IMR-90 (cell line): ENCODE measurements at regions not wholly inside any gene's neighbourhood (a gene's known extent, or its start where the extent isn't known, plus 50 kb on each side); places are given as distances from the start of the nearest gene placed in this dataset.

Experiments
- ATAC-seq: fragments of 200-7000 bp; cut with Tn5 transposase; 2 replicates; pipeline ENCODE4 v1.9.1; 2020; ENCODE audit warnings: low read depth, mild to moderate bottlenecking, moderate library complexity
- BruUV-seq: library from RNA; stranded (reverse); fragments of 400-500 nt; replicated peaks from 2 replicates; lab custom pipeline; 2021; lab: Mats Ljungman, UMichigan
- CTCF ChIA-PET: fragments of 300-600 bp; formaldehyde crosslinking; extraction: SDS; loops from one replicate; lab custom pipeline; 2021; ENCODE audit warnings: antibody characterized with exemption; lab: Yijun Ruan, JAX
- POLR2A ChIA-PET: fragments of 300-600 bp; sonication (Branson Sonifier 250); formaldehyde crosslinking; loops from one replicate; lab custom pipeline; 2022; ENCODE audit warnings: antibody characterized with exemption; ENCODE audit not compliant: unreplicated experiment; lab: Charles Lee
- DNase-seq: peaks from one replicate; pipeline ENCODE4 v3.0.0; 2013
- H2AFZ ChIP-seq: replicated peaks from 2 replicates; pipeline ENCODE3; 2013; ENCODE audit warnings: low read length, mild to moderate bottlenecking; ENCODE audit not compliant: poor library complexity
- H2AK5ac ChIP-seq: 2 replicates; pipeline ENCODE4 v1.6.1; 2013; ENCODE audit warnings: low read depth, low read length, inconsistent platforms
- H2AK9ac ChIP-seq: replicated peaks from 2 replicates; pipeline ENCODE3; 2013; ENCODE audit warnings: mild to moderate bottlenecking, low read depth, low read length, moderate library complexity; ENCODE audit not compliant: poor library complexity
- H2BK120ac ChIP-seq: 2 replicates; pipeline ENCODE4 v1.6.1; 2013; ENCODE audit warnings: low read depth, low read length, inconsistent platforms
- H2BK15ac ChIP-seq: 3 replicates; pipeline ENCODE4 v1.6.1; 2013; ENCODE audit warnings: low read depth, low read length, inconsistent platforms
- H2BK20ac ChIP-seq: 2 replicates; pipeline ENCODE4 v1.6.1; 2013; ENCODE audit warnings: low read depth, mild to moderate bottlenecking, inconsistent platforms, low read length, moderate library complexity
- H2BK5ac ChIP-seq: 2 replicates; pipeline ENCODE4 v1.6.1; 2013; ENCODE audit warnings: mild to moderate bottlenecking, low read depth, low read length, inconsistent platforms; ENCODE audit not compliant: poor library complexity, severe bottlenecking
- H3K14ac ChIP-seq: replicated peaks from 2 replicates; pipeline ENCODE4 v1.6.1; 2013; ENCODE audit warnings: low read depth, low read length, inconsistent platforms
- H3K18ac ChIP-seq: 2 replicates; pipeline ENCODE4 v1.6.1; 2013; ENCODE audit warnings: low read depth, low read length, control low read depth
- H3K23ac ChIP-seq: 2 replicates; pipeline ENCODE4 v1.6.1; 2013; ENCODE audit warnings: low read depth, low read length, inconsistent platforms
- H3K27ac ChIP-seq: 2 replicates; pipeline ENCODE4 v1.5.1; 2013; ENCODE audit warnings: mild to moderate bottlenecking, control low read depth, low read length; ENCODE audit not compliant: insufficient read depth
- H3K27me3 ChIP-seq: 2 replicates; pipeline ENCODE4 v1.6.1; 2013; ENCODE audit warnings: low read length; ENCODE audit not compliant: control insufficient read depth, insufficient read depth
- H3K36me3 ChIP-seq: 2 replicates; pipeline ENCODE4 v1.6.1; 2013; ENCODE audit warnings: low read length, mixed read lengths; ENCODE audit not compliant: control insufficient read depth, insufficient read depth
- H3K4ac ChIP-seq: 2 replicates; pipeline ENCODE4 v1.6.1; 2013; ENCODE audit warnings: low read depth, low read length, inconsistent platforms
- H3K4me1 ChIP-seq: 2 replicates; pipeline ENCODE4 v1.6.1; 2013; ENCODE audit warnings: low read length, mixed read lengths; ENCODE audit not compliant: control insufficient read depth, insufficient read depth
- H3K4me2 ChIP-seq: 2 replicates; pipeline ENCODE4 v1.6.1; 2013; ENCODE audit warnings: low read depth, mild to moderate bottlenecking, control low read depth, low read length, moderate library complexity
- H3K4me3 ChIP-seq: 2 replicates; pipeline ENCODE4 v1.5.1; 2013; ENCODE audit warnings: low read depth, mild to moderate bottlenecking, control low read depth, low read length, moderate library complexity; ENCODE audit not compliant: insufficient read depth
- H3K56ac ChIP-seq: 2 replicates; pipeline ENCODE4 v1.6.1; 2013; ENCODE audit warnings: low read length, inconsistent platforms; ENCODE audit not compliant: insufficient read depth; ENCODE audit errors: extremely low read depth
- H3K79me1 ChIP-seq, 2 experiments: 2 replicates each; pipeline ENCODE4 v1.6.1; 2013; ENCODE audit warnings: low read length in 2 of 2, inconsistent platforms in 1 of 2, low read depth in 1 of 2
- H3K9ac ChIP-seq: 2 replicates; pipeline ENCODE4 v1.6.1; 2013; ENCODE audit warnings: low read depth, low read length, control low read depth
- H3K9me1 ChIP-seq: 2 replicates; pipeline ENCODE4 v1.6.1; 2013; ENCODE audit warnings: low read length, inconsistent platforms; ENCODE audit not compliant: insufficient read depth
- H3K9me3 ChIP-seq: 2 replicates; pipeline ENCODE4 v1.6.1; 2013; ENCODE audit warnings: low read length; ENCODE audit not compliant: control insufficient read depth, insufficient read depth
- H4K20me1 ChIP-seq: 2 replicates; pipeline ENCODE4 v1.6.1; 2013; ENCODE audit warnings: low read length, inconsistent platforms; ENCODE audit not compliant: insufficient read depth
- H4K5ac ChIP-seq: 2 replicates; pipeline ENCODE4 v1.6.1; 2013; ENCODE audit warnings: mild to moderate bottlenecking, low read depth, low read length, control low read depth
- H4K8ac ChIP-seq, 2 experiments: 2 replicates each; pipeline ENCODE4 v1.6.1; 2013; ENCODE audit warnings: low read depth in 2 of 2, low read length in 2 of 2, control low read depth in 1 of 2, inconsistent platforms in 1 of 2
- H4K91ac ChIP-seq: 2 replicates; pipeline ENCODE4 v1.6.1; 2013; ENCODE audit warnings: low read depth, low read length, inconsistent platforms; ENCODE audit not compliant: insufficient read depth
- BHLHE40 ChIP-seq: fragments of 150-350 bp; IDR thresholded peaks from 2 replicates; pipeline ENCODE4 v1.6.1; 2016; ENCODE audit warnings: mild to moderate bottlenecking, low read depth, low read length
- CEBPB ChIP-seq: IDR thresholded peaks from 2 replicates; pipeline ENCODE4 v1.6.1; 2012; ENCODE audit warnings: low read depth, low read length, improper control_type of control experiment
- CHD1 ChIP-seq: IDR thresholded peaks from 2 replicates; pipeline ENCODE4 v1.6.1; 2012; ENCODE audit warnings: low read depth, low read length, improper control_type of control experiment
- FOS ChIP-seq: fragments of 150-350 bp; IDR thresholded peaks from 2 replicates; pipeline ENCODE4 v1.6.1; 2016; ENCODE audit warnings: low read depth, low read length
- MAFK ChIP-seq: IDR thresholded peaks from 2 replicates; pipeline ENCODE4 v1.6.1; 2012; ENCODE audit warnings: low read depth, low read length, improper control_type of control experiment
- MAZ ChIP-seq: IDR thresholded peaks from 2 replicates; pipeline ENCODE4 v1.6.1; 2012; ENCODE audit warnings: low read depth, mild to moderate bottlenecking, low read length, improper control_type of control experiment, moderate library complexity, borderline replicate concordance
- MXI1 ChIP-seq: IDR thresholded peaks from 2 replicates; pipeline ENCODE4 v1.6.1; 2012; ENCODE audit warnings: low read depth, mild to moderate bottlenecking, low read length, moderate library complexity, borderline replicate concordance
- NFE2L2 ChIP-seq: fragments of 150-350 bp; IDR thresholded peaks from 2 replicates; pipeline ENCODE4 v1.6.1; 2016; ENCODE audit warnings: low read depth, mild to moderate bottlenecking, low read length
- POLR2A ChIP-seq: IDR thresholded peaks from 2 replicates; pipeline ENCODE4 v1.6.1; 2012; ENCODE audit warnings: mild to moderate bottlenecking, low read depth, low read length
- RAD21 ChIP-seq: IDR thresholded peaks from 2 replicates; pipeline ENCODE4 v1.6.1; 2012; ENCODE audit warnings: low read length, improper control_type of control experiment
- RCOR1 ChIP-seq: IDR thresholded peaks from 2 replicates; pipeline ENCODE4 v1.6.1; 2012; ENCODE audit warnings: mild to moderate bottlenecking, low read length, improper control_type of control experiment; ENCODE audit not compliant: insufficient replicate concordance
- RFX5 ChIP-seq: IDR thresholded peaks from 2 replicates; pipeline ENCODE4 v1.8.0; 2012; ENCODE audit warnings: low read depth, mild to moderate bottlenecking, low read length, moderate library complexity
- SMC3 ChIP-seq: fragments of 150-350 bp; IDR thresholded peaks from 2 replicates; pipeline ENCODE4 v1.6.1; 2016; ENCODE audit warnings: low read depth, mild to moderate bottlenecking, antibody characterized with exemption, low read length, moderate library complexity
- USF2 ChIP-seq: fragments of 150-350 bp; IDR thresholded peaks from 2 replicates; pipeline ENCODE4 v1.6.1; 2017; ENCODE audit warnings: mild to moderate bottlenecking, antibody characterized with exemption, low read length, low read depth
- WGBS, 2 experiments: methylation state at CpG; one replicate each; pipeline versions ENCODE4 v1.1.5 to v1.1.7; 2013; ENCODE audit warnings: missing lambda C conversion rate in 2 of 2; ENCODE audit not compliant: insufficient read length in 1 of 2; ENCODE audit errors: extremely low coverage in 2 of 2; 5-methylcytosine and 5-hydroxymethylcytosine counted together
- dilution Hi-C: fragments of 300-500 bp; cut with HindIII; formaldehyde crosslinking; loops from one replicate; pipeline ENCODE4 v1.14.3; 2018; ENCODE audit warnings: low sequenced_read_pairs; ENCODE audit not compliant: unreplicated experiment
- in situ Hi-C: fragments of 300-500 bp; cut with MboI; formaldehyde crosslinking; loops from 3 replicates; pipeline ENCODE4 v1.14.3; 2019; ENCODE audit warnings: low sequenced_read_pairs, inconsistent platforms, mixed read lengths
- intact Hi-C: fragments of 100-400 bp; cut with micrococcal nuclease; formaldehyde crosslinking; loops from 2 replicates; pipeline ENCODE4 v1.10.0; 2022
- TF ChIP-seq, protein P1 (sequence below): conservative IDR thresholded peaks from 2 replicates; pipeline ENCODE4 v1.5.1; 2012; ENCODE audit warnings: mild to moderate bottlenecking, low read depth, low read length, improper control_type of control experiment
- TF ChIP-seq, protein P2 (sequence below): fragments of 150-350 bp; IDR thresholded peaks from 2 replicates; pipeline ENCODE4 v1.6.1; 2016; ENCODE audit warnings: low read depth, mild to moderate bottlenecking, low read length, moderate library complexity, borderline replicate concordance

DNA sequence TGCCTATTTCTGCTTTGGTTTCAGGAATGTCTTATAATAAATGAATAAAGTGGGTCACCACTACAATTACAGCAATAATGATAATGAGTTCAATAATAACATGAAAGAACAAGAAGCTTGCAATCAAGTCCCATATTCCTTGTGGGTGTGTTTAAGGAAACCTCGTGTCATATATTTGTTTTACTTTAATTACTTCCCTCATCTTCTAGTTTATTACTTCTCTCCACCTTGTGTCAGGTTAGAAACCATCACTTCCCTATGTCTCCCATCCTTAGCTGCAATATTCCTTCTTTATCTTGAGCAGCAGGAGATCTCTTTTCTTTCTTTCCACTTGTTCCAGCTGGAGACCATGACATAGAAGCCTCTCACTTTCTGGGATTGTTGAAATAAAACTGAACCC is 384.0 kb upstream of the TMEM132C start:
- no peak overlapping the region for H3K56ac ChIP-seq
- no peak for TF ChIP-seq CHD1
- TF ChIP-seq RCOR1: no peak
- TF ChIP-seq MAFK: no peak
- TF ChIP-seq RAD21: no peak
- TF ChIP-seq, protein P1, sequence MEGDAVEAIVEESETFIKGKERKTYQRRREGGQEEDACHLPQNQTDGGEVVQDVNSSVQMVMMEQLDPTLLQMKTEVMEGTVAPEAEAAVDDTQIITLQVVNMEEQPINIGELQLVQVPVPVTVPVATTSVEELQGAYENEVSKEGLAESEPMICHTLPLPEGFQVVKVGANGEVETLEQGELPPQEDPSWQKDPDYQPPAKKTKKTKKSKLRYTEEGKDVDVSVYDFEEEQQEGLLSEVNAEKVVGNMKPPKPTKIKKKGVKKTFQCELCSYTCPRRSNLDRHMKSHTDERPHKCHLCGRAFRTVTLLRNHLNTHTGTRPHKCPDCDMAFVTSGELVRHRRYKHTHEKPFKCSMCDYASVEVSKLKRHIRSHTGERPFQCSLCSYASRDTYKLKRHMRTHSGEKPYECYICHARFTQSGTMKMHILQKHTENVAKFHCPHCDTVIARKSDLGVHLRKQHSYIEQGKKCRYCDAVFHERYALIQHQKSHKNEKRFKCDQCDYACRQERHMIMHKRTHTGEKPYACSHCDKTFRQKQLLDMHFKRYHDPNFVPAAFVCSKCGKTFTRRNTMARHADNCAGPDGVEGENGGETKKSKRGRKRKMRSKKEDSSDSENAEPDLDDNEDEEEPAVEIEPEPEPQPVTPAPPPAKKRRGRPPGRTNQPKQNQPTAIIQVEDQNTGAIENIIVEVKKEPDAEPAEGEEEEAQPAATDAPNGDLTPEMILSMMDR: no peak
- no peak for TF ChIP-seq USF2
- TF ChIP-seq CEBPB: no peak
- no peak for TF ChIP-seq POLR2A
- TF ChIP-seq BHLHE40: no peak
- TF ChIP-seq, protein P2, sequence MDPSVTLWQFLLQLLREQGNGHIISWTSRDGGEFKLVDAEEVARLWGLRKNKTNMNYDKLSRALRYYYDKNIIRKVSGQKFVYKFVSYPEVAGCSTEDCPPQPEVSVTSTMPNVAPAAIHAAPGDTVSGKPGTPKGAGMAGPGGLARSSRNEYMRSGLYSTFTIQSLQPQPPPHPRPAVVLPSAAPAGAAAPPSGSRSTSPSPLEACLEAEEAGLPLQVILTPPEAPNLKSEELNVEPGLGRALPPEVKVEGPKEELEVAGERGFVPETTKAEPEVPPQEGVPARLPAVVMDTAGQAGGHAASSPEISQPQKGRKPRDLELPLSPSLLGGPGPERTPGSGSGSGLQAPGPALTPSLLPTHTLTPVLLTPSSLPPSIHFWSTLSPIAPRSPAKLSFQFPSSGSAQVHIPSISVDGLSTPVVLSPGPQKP: no peak
- no peak for TF ChIP-seq RFX5
- no peak for TF ChIP-seq SMC3
- no peak for TF ChIP-seq MAZ
- TF ChIP-seq NFE2L2: no peak
- no peak for TF ChIP-seq MXI1
- TF ChIP-seq FOS: no peak
- H3K18ac ChIP-seq: no peak overlapping the region
- no peak overlapping the region for H3K27ac ChIP-seq
- BruUV-seq: no TSS peak
- ChIA-PET CTCF (no interaction called here), POLR2A (no interaction called here)
- no peaks in the 10 kb centered on the region for H3K4me1 ChIP-seq
- H3K14ac ChIP-seq: no peak overlapping the region
- no peak overlapping the region for H3K4me2 ChIP-seq
- no peak overlapping the region for H3K4me3 ChIP-seq
- H3K79me1 ChIP-seq: no peaks in the 10 kb centered on the region
- no peak overlapping the region for H3K4ac ChIP-seq
- no peak overlapping the region for H2AK5ac ChIP-seq
- H2BK20ac ChIP-seq: no peak overlapping the region
- dilution Hi-C loops: no loop called here
- intact Hi-C loops: no loop called here
- H4K91ac ChIP-seq: no peak overlapping the region
- no peak overlapping the region for H2AFZ ChIP-seq
- H4K5ac ChIP-seq: no peak overlapping the region
- no peak overlapping the region for H2BK5ac ChIP-seq
- H3K9me3 ChIP-seq: peaks cover 12% of the 10 kb centered on the region
- H3K9me1 ChIP-seq: no peaks in the 10 kb centered on the region
- H4K20me1 ChIP-seq: no peaks in the 10 kb centered on the region
- no peak overlapping the region for H3K23ac ChIP-seq
- WGBS, 2 experiments: no CpG with 5 or more reads among the region's 1 CpG
- H2BK15ac ChIP-seq: no peak overlapping the region
- H4K8ac ChIP-seq: no peak overlapping the region
- DNase-seq (no peak), ATAC-seq (no peak)
- in situ Hi-C loops: no loop called here
- no peak overlapping the region for H3K9ac ChIP-seq
- H2BK120ac ChIP-seq: no peak overlapping the region
- no peaks in the 10 kb centered on the region for H3K36me3 ChIP-seq
- H3K27me3 ChIP-seq: no peaks in the 10 kb centered on the region
- H2AK9ac ChIP-seq: no peak overlapping the region
